A673 (cell line): ENCODE measurements at regions not wholly inside any gene's neighbourhood (a gene's known extent, or its start where the extent isn't known, plus 50 kb on each side); places are given as distances from the start of the nearest gene placed in this dataset.

ENCODE experiments used
- EZH2 ChIP-seq: fragments of 200-600 bp; sonication (generic); IDR thresholded peaks from 2 replicates; pipeline ENCODE4 v1.6.1; 2017; ENCODE audit warnings: borderline replicate concordance, low read depth, mild to moderate bottlenecking, mixed read lengths, antibody characterized with exemption, low read length; ENCODE audit not compliant: poor library complexity, severe bottlenecking
- TF ChIP-seq, protein P1 (sequence below): fragments of 300-800, 200-600 bp; sonication (generic); conservative IDR thresholded peaks from 2 replicates; pipeline ENCODE4 v1.5.1; 2017; ENCODE audit warnings: low read depth, mild to moderate bottlenecking, antibody characterized with exemption, low read length, moderate library complexity, mixed read lengths

DNA sequence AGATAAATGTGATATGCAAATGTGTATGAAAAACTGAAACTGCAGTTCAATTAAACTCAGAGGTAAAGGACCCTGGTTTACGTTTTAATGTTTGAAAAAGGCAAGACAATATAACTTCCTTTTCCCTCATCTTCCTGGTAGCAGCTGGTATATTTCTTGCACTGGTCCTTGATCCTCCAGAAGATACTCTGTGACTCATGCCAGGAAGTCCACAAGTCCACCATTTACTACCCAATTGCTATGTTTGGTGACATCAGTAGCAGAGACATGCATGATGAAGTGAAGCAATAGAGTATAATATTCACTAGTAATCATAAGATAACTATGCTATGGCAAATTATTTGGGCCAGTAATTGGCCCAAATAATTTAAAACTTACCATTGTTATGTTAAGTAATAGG is 774.5 kb upstream of the NEGR1 start:
- TF ChIP-seq, protein P1, sequence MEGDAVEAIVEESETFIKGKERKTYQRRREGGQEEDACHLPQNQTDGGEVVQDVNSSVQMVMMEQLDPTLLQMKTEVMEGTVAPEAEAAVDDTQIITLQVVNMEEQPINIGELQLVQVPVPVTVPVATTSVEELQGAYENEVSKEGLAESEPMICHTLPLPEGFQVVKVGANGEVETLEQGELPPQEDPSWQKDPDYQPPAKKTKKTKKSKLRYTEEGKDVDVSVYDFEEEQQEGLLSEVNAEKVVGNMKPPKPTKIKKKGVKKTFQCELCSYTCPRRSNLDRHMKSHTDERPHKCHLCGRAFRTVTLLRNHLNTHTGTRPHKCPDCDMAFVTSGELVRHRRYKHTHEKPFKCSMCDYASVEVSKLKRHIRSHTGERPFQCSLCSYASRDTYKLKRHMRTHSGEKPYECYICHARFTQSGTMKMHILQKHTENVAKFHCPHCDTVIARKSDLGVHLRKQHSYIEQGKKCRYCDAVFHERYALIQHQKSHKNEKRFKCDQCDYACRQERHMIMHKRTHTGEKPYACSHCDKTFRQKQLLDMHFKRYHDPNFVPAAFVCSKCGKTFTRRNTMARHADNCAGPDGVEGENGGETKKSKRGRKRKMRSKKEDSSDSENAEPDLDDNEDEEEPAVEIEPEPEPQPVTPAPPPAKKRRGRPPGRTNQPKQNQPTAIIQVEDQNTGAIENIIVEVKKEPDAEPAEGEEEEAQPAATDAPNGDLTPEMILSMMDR, result no peak
- TF ChIP-seq EZH2, result no peak
